ENCODE measurements at regions not wholly inside any gene's neighbourhood (a gene's known extent, or its start where the extent isn't known, plus 50 kb on each side); places are given as distances from the start of the nearest gene placed in this dataset.

DNA sequence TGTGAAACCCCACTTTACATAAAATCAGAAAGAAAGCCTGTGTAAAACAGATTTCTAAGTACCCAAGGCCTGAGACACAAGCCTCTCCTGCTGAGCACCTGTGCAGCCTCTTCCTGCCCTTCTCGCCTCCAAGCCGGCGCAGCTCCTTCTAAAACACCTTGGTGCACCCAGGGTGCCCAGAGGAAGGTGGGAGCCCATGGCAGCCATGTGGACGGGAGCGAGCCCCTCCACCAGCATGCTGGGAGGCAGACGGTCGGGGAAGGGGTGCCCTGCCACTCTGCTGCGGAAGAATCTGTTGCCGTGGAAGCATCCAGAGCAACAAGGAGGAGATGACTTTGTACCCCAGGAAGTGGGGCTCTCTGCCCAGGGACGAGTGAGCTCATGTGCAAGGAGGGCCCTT is 103.1 kb upstream of the C14orf180 start:
- no peak for DNase-seq (ENCODE audit: low spot score)
- Histone ChIP-seq H3K4me1 (ENCODE audit: control insufficient read depth in 4 of 4, insufficient read depth in 4 of 4, low read length in 3 of 4) (no peaks in the 10 kb centered on the region), H3K9ac (ENCODE audit: low read depth in 1 of 2, low read length in 2 of 2) (no peak overlapping the region), H3K27ac (ENCODE audit: low read depth in 1 of 2, low read length in 2 of 2) (no peak overlapping the region), H3K9me3 (ENCODE audit: control insufficient read depth in 4 of 4, low read length in 3 of 4) (peaks cover 0 to 4% (median 1%) of the 10 kb centered on the region in 4 donors), H3K4me3 (ENCODE audit: low read depth in 1 of 3, low read length in 3 of 3) (no peak overlapping the region), H3K36me3 (ENCODE audit: control insufficient read depth in 4 of 4, insufficient read depth in 3 of 4, low read depth in 1 of 4, low read length in 3 of 4) (no peaks in the 10 kb centered on the region), H3K27me3 (ENCODE audit: control insufficient read depth in 4 of 4, insufficient read depth in 4 of 4, low read length in 3 of 4) (peaks cover 0 to 2% (median 0%) of the 10 kb centered on the region in 4 donors)
- 78% methylated on average over 10 of the region's 10 CpGs for WGBS
- TF ChIP-seq FOXA2 (IDR thresholded peaks at IDR 0.05) = no peak
- no peak for TF ChIP-seq ZBTB33 (IDR thresholded peaks at IDR 0.05)
- TF ChIP-seq JUND (IDR thresholded peaks at IDR 0.05) = no peak
- TF ChIP-seq EGR1 (IDR thresholded peaks at IDR 0.05; ENCODE audit: low read depth in 2 of 2) = no peak
- TF ChIP-seq SP1 (IDR thresholded peaks at IDR 0.05) = no peak
- TF ChIP-seq, protein P1, sequence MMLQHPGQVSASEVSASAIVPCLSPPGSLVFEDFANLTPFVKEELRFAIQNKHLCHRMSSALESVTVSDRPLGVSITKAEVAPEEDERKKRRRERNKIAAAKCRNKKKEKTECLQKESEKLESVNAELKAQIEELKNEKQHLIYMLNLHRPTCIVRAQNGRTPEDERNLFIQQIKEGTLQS (IDR thresholded peaks at IDR 0.05) = no peak
- TF ChIP-seq RAD21 (IDR thresholded peaks at IDR 0.05) = no peak
- no peak for TF ChIP-seq GABPA (IDR thresholded peaks at IDR 0.05 in 1 of 2, conservative IDR thresholded peaks at IDR 0.05 in 1 of 2)
- TF ChIP-seq CTCF (IDR thresholded peaks at IDR 0.05; ENCODE audit: low read depth, low read length, missing input control) = no peak
- no peak for TF ChIP-seq TAF1 (conservative IDR thresholded peaks at IDR 0.05)

GRCh38 chr14:104477117-104477623 is 102.4 kb upstream of the C14orf180 start:
- H3K27me3 ChIP-seq (ENCODE audit: control insufficient read depth in 4 of 4, insufficient read depth in 4 of 4, low read length in 3 of 4) = peaks cover 0 to 2% (median 0%) of the 10 kb centered on the region in 4 donors
- no peaks in the 10 kb centered on the region for H3K4me1 ChIP-seq (ENCODE audit: control insufficient read depth in 4 of 4, insufficient read depth in 4 of 4, low read length in 3 of 4)
- no peaks in the 10 kb centered on the region for H3K36me3 ChIP-seq (ENCODE audit: control insufficient read depth in 4 of 4, insufficient read depth in 3 of 4, low read depth in 1 of 4, low read length in 3 of 4)
- H3K27ac ChIP-seq (ENCODE audit: low read depth in 1 of 2, low read length in 2 of 2) = no peak overlapping the region
- peaks cover 0 to 8% (median 3%) of the 10 kb centered on the region in 4 donors for H3K9me3 ChIP-seq (ENCODE audit: control insufficient read depth in 4 of 4, low read length in 3 of 4)
- no peak for DNase-seq (ENCODE audit: low spot score)
- H3K4me3 ChIP-seq (ENCODE audit: low read depth in 1 of 3, low read length in 3 of 3) = no peak overlapping the region
- no peak for TF ChIP-seq CTCF (IDR thresholded peaks at IDR 0.05; ENCODE audit: low read depth, low read length, missing input control)
- TF ChIP-seq RAD21 (IDR thresholded peaks at IDR 0.05) = no peak
- no peak for TF ChIP-seq EGR1 (IDR thresholded peaks at IDR 0.05; ENCODE audit: low read depth in 2 of 2)
- TF ChIP-seq RXRA (IDR thresholded peaks at IDR 0.05) = no peak
- 82% methylated on average over 15 of the region's 15 CpGs for WGBS
- no peak overlapping the region for H3K9ac ChIP-seq (ENCODE audit: low read depth in 1 of 2, low read length in 2 of 2)
